H9 (cell line): ENCODE measurements at regions not wholly inside any gene's neighbourhood (a gene's known extent, or its start where the extent isn't known, plus 50 kb on each side); places are given as distances from the start of the nearest gene placed in this dataset.

ENCODE experiments used
- DNase-seq: peaks from one replicate; pipeline ENCODE4 v3.0.0-alpha.2; 2017
- H2AFZ ChIP-seq: one replicate; pipeline ENCODE4 v1.6.1; 2013; ENCODE audit warnings: mild to moderate bottlenecking, low read length, control low read depth, moderate library complexity
- H2AK5ac ChIP-seq: 2 replicates; pipeline ENCODE4 v1.6.1; 2013; ENCODE audit warnings: low read length, control low read depth, mixed read lengths; ENCODE audit not compliant: insufficient read length
- H2BK120ac ChIP-seq: one replicate; pipeline ENCODE4 v1.6.1; 2013; ENCODE audit warnings: low read depth, mild to moderate bottlenecking, low read length, control low read depth, inconsistent platforms; ENCODE audit not compliant: poor library complexity, severe bottlenecking
- H2BK12ac ChIP-seq: 2 replicates; pipeline ENCODE4 v1.6.1; 2013; ENCODE audit warnings: low read length, control low read depth, mixed read lengths, low read depth; ENCODE audit not compliant: insufficient read length
- H2BK15ac ChIP-seq: 2 replicates; pipeline ENCODE4 v1.6.1; 2013; ENCODE audit warnings: low read depth, low read length, control low read depth
- H2BK20ac ChIP-seq: one replicate; pipeline ENCODE4 v1.6.1; 2013; ENCODE audit warnings: low read depth, mild to moderate bottlenecking, low read length, control low read depth, inconsistent platforms; ENCODE audit not compliant: poor library complexity, severe bottlenecking
- H2BK5ac ChIP-seq: 2 replicates; pipeline ENCODE4 v1.6.1; 2013; ENCODE audit warnings: low read length, control low read depth, mixed read lengths; ENCODE audit not compliant: insufficient read length
- H3K14ac ChIP-seq: 2 replicates; pipeline ENCODE4 v1.6.1; 2013; ENCODE audit warnings: low read length, control low read depth; ENCODE audit not compliant: insufficient read depth
- H3K18ac ChIP-seq: 2 replicates; pipeline ENCODE4 v1.6.1; 2013; ENCODE audit warnings: low read depth, mild to moderate bottlenecking, mixed read lengths, low read length, control low read depth; ENCODE audit not compliant: insufficient read length
- H3K23ac ChIP-seq: 2 replicates; pipeline ENCODE4 v1.6.1; 2013; ENCODE audit warnings: low read length, control low read depth, mixed read lengths, low read depth; ENCODE audit not compliant: insufficient read length
- H3K23me2 ChIP-seq: 2 replicates; pipeline ENCODE4 v1.6.1; 2013; ENCODE audit warnings: low read depth, mild to moderate bottlenecking, mixed read lengths, low read length, control low read depth; ENCODE audit not compliant: insufficient read length, poor library complexity, severe bottlenecking
- H3K27ac ChIP-seq: 2 replicates; pipeline ENCODE4 v1.5.1; 2013; ENCODE audit warnings: low read length, control low read depth, mixed read lengths, low read depth; ENCODE audit not compliant: insufficient read length
- H3K27me3 ChIP-seq: 2 replicates; pipeline ENCODE4 v1.6.1; 2013; ENCODE audit warnings: low read length, control low read depth, inconsistent platforms; ENCODE audit not compliant: insufficient read depth
- H3K4ac ChIP-seq: 2 replicates; pipeline ENCODE4 v1.6.1; 2013; ENCODE audit warnings: low read depth, mild to moderate bottlenecking, control low read depth, inconsistent platforms, low read length, moderate library complexity
- H3K4me1 ChIP-seq: 2 replicates; pipeline ENCODE4 v1.6.1; 2013; ENCODE audit warnings: low read length, control low read depth, inconsistent platforms; ENCODE audit not compliant: insufficient read depth
- H3K4me2 ChIP-seq: 2 replicates; pipeline ENCODE4 v1.6.1; 2013; ENCODE audit warnings: low read length, control low read depth, mixed read lengths; ENCODE audit not compliant: insufficient read length, insufficient read depth
- H3K56ac ChIP-seq: 2 replicates; pipeline ENCODE4 v1.6.1; 2013; ENCODE audit warnings: low read depth, mild to moderate bottlenecking, mixed read lengths, low read length, control low read depth; ENCODE audit not compliant: insufficient read length
- H3K79me1 ChIP-seq: 2 replicates; pipeline ENCODE4 v1.6.1; 2013; ENCODE audit warnings: low read depth, mild to moderate bottlenecking, moderate library complexity, low read length, control low read depth, inconsistent platforms; ENCODE audit not compliant: insufficient read depth, poor library complexity, severe bottlenecking
- H3K79me2 ChIP-seq: 2 replicates; pipeline ENCODE4 v1.6.1; 2013; ENCODE audit warnings: low read length, control low read depth, inconsistent platforms; ENCODE audit not compliant: insufficient read depth
- H3K9ac ChIP-seq: 2 replicates; pipeline ENCODE4 v1.6.1; 2013; ENCODE audit warnings: low read length, control low read depth, mixed read lengths; ENCODE audit not compliant: insufficient read length; ENCODE audit errors: extremely low read depth
- H3K9me3 ChIP-seq: one replicate; pipeline ENCODE4 v1.6.1; 2013; ENCODE audit warnings: low read depth, low read length, inconsistent platforms; ENCODE audit not compliant: control insufficient read depth
- H3T11ph ChIP-seq: one replicate; pipeline ENCODE4 v1.6.1; 2013; ENCODE audit warnings: mild to moderate bottlenecking, low read length, control low read depth, inconsistent platforms
- H4K20me1 ChIP-seq: one replicate; pipeline ENCODE4 v1.6.1; 2013; ENCODE audit not compliant: control insufficient read depth, insufficient read length, insufficient read depth
- H4K5ac ChIP-seq: 2 replicates; pipeline ENCODE4 v1.6.1; 2013; ENCODE audit warnings: low read depth, mild to moderate bottlenecking, mixed read lengths, low read length, control low read depth; ENCODE audit not compliant: insufficient read length
- H4K8ac ChIP-seq: replicated peaks from 2 replicates; pipeline ENCODE4 v1.6.1; 2013; ENCODE audit warnings: low read length, control low read depth, mixed read lengths, low read depth; ENCODE audit not compliant: insufficient read length
- H4K91ac ChIP-seq: 2 replicates; pipeline ENCODE4 v1.6.1; 2013; ENCODE audit warnings: low read depth, mild to moderate bottlenecking, moderate library complexity, mixed read lengths, low read length, control low read depth; ENCODE audit not compliant: insufficient read length
- H3K27ac Mint-ChIP-seq, 3 experiments: 2 replicates in 2 of 3; 3 replicates in 1 of 3; pipeline ENCODE4 v1.8.0; 2020 to 2021; ENCODE audit warnings: mixed read lengths in 3 of 3, mild to moderate bottlenecking in 1 of 3, moderate library complexity in 1 of 3
- H3K27me3 Mint-ChIP-seq: 2 replicates; pipeline ENCODE4 v1.8.0; 2021; ENCODE audit warnings: low read depth, mild to moderate bottlenecking, moderate library complexity, mixed read lengths
- H3K36me3 Mint-ChIP-seq, 3 experiments: 2 replicates in 2 of 3; 3 replicates in 1 of 3; pipeline ENCODE4 v1.8.0; 2020 to 2021; ENCODE audit warnings: low read depth in 3 of 3, mixed read lengths in 3 of 3; ENCODE audit not compliant: insufficient read depth in 1 of 3
- H3K4me1 Mint-ChIP-seq, 2 experiments: 2 replicates each; pipeline ENCODE4 v1.8.0; 2020; ENCODE audit warnings: mixed read lengths in 2 of 2
- H3K4me3 Mint-ChIP-seq, 2 experiments: 2 replicates in 1 of 2; 3 replicates in 1 of 2; pipeline ENCODE4 v1.8.0; 2020 to 2021; ENCODE audit warnings: mild to moderate bottlenecking in 2 of 2, mixed read lengths in 2 of 2, moderate library complexity in 1 of 2
- H3K9me3 Mint-ChIP-seq, 2 experiments: 2 replicates in 1 of 2; 3 replicates in 1 of 2; pipeline ENCODE4 v1.8.0; 2020; ENCODE audit warnings: mild to moderate bottlenecking in 2 of 2, mixed read lengths in 2 of 2, moderate library complexity in 1 of 2
- CTCF ChIP-seq: fragments of 200-600 bp; sonication (generic); conservative IDR thresholded peaks from 3 replicates; pipeline ENCODE4 v1.8.0; 2021; ENCODE audit warnings: antibody characterized with exemption, mild to moderate bottlenecking
- WGBS: extraction: QIAGEN DNeasy Blood & Tissue Kit; methylation state at CpG from one replicate; pipeline ENCODE4 v1.1.7; 2013; ENCODE audit warnings: missing lambda C conversion rate, low lambda C conversion rate, mixed read lengths; ENCODE audit not compliant: insufficient read length; ENCODE audit errors: extremely low coverage; 5-methylcytosine and 5-hydroxymethylcytosine counted together

GRCh38 chr3:116863270-116863770 is 153.7 kb downstream of the TUSC7 start:
- no peak overlapping the region for H3K9ac ChIP-seq
- no peaks in the 10 kb centered on the region for H3K79me1 ChIP-seq
- H4K91ac ChIP-seq = no peak overlapping the region
- H2BK15ac ChIP-seq = no peak overlapping the region
- DNase-seq = no peak
- no peaks in the 10 kb centered on the region for H3K79me2 ChIP-seq
- H2BK20ac ChIP-seq = no peak overlapping the region
- H2AFZ ChIP-seq = no peak overlapping the region
- no peak overlapping the region for H3K14ac ChIP-seq
- H3K23ac ChIP-seq = no peak overlapping the region
- H3K4ac ChIP-seq = no peak overlapping the region
- H2BK12ac ChIP-seq = no peak overlapping the region
- H3K4me1 ChIP-seq = peaks cover 3% of the 10 kb centered on the region; the same call in 1 of the 2 replicates
- H2AK5ac ChIP-seq = no peak overlapping the region
- Mint-ChIP-seq H3K27ac (no peak overlapping the region), H3K27me3 (no peaks in the 10 kb centered on the region), H3K4me3 (no peak overlapping the region), H3K36me3 (no peaks in the 10 kb centered on the region; a peak in 1 of 7 replicates), H3K4me1 (peaks cover 3 to 7% of the 10 kb centered on the region in 2 experiments), H3K9me3 (no peaks in the 10 kb centered on the region)
- no peak overlapping the region for H3K56ac ChIP-seq
- H3K23me2 ChIP-seq = peaks cover 3% of the 10 kb centered on the region
- H4K8ac ChIP-seq = no peak overlapping the region
- no peak overlapping the region for H2BK120ac ChIP-seq
- H4K5ac ChIP-seq = no peak overlapping the region
- TF ChIP-seq CTCF = no peak
- no CpG with 5 or more reads among the region's 3 CpGs for WGBS
- H3K27me3 ChIP-seq = no peaks in the 10 kb centered on the region
- no peak overlapping the region for H2BK5ac ChIP-seq
- no peak overlapping the region for H3T11ph ChIP-seq
- H4K20me1 ChIP-seq = no peaks in the 10 kb centered on the region
- peak overlapping the region; percentile 98 for H3K4me2 ChIP-seq
- no peak overlapping the region for H3K18ac ChIP-seq
- H3K9me3 ChIP-seq = no peaks in the 10 kb centered on the region
- no peak overlapping the region for H3K27ac ChIP-seq
